Activated CD4-positive, alpha-beta T cell treated with anti-CD3 and anti-CD28 coated beads, Interleukin-2, Interleukin-4, amounts not matched to agents 100 ng/mL and 50 ng/mL, durations not matched to agents 16 hours and 8 hours (primary cell): ENCODE measurements at regions not wholly inside any gene's neighbourhood (a gene's known extent, or its start where the extent isn't known, plus 50 kb on each side); places are given as distances from the start of the nearest gene placed in this dataset.
A peak's percentile ranks its signal among the peaks of the same experiment; 100 is the strongest.
"Not testable (repeated sequence)": the region's sequence is repeated elsewhere in the genome, so short reads cannot be mapped to it uniquely, and the experiment has no call there.

Source experiments
- DNase-seq: peaks from one replicate; pipeline ENCODE4 v3.0.0-alpha.2; 2020; ENCODE audit warnings: low spot score

GRCh38 chr4:56575820-56576429 is 70.3 kb downstream of the ARL9 start:
- peak; percentile 15 for DNase-seq

- not testable (repeated sequence) for DNase-seq
These were observed 86.8 kb downstream of the ARL9 start for GRCh38 chr4:56592417-56592816.
